HL-60 (cell line): ENCODE measurements at regions not wholly inside any gene's neighbourhood (a gene's known extent, or its start where the extent isn't known, plus 50 kb on each side); places are given as distances from the start of the nearest gene placed in this dataset.

Source experiments
- DNase-seq, 2 experiments: peaks; one replicate each; pipeline ENCODE4 v3.0.0-alpha.2; 2010 to 2020; ENCODE audit warnings: low read depth in 1 of 2, low spot score in 1 of 2
- H3K27ac ChIP-seq: fragments of 250-450 bp; sonication (Bioruptor Pico); replicated peaks from 2 replicates; pipeline ENCODE4 v1.5.1; 2020; ENCODE audit warnings: mild to moderate bottlenecking, moderate library complexity
- H3K27me3 ChIP-seq: fragments of 250-450 bp; sonication (Bioruptor Pico); 2 replicates; pipeline ENCODE4 v1.5.1; 2021; ENCODE audit warnings: mild to moderate bottlenecking, moderate library complexity; ENCODE audit not compliant: insufficient read depth, poor library complexity, severe bottlenecking
- H3K4me3 ChIP-seq: replicated peaks from 2 replicates; pipeline ENCODE4 v1.5.1; 2011; ENCODE audit warnings: mild to moderate bottlenecking, control low read depth, low read length; ENCODE audit not compliant: insufficient read depth
- GABPA ChIP-seq: IDR thresholded peaks from 2 replicates; pipeline ENCODE4 v1.6.1; 2012; ENCODE audit warnings: low read depth
- POLR2AphosphoS5 ChIP-seq: IDR thresholded peaks from 2 replicates; pipeline ENCODE4 v1.6.1; 2012; ENCODE audit warnings: low read depth
- SPI1 ChIP-seq: IDR thresholded peaks from 2 replicates; pipeline ENCODE4 v1.6.1; 2012; ENCODE audit warnings: low read depth, mild to moderate bottlenecking, borderline replicate concordance
- TF ChIP-seq, protein P1 (sequence below): IDR thresholded peaks from 2 replicates; pipeline ENCODE4 v1.6.1; 2012; ENCODE audit warnings: low read depth; ENCODE audit not compliant: insufficient replicate concordance
- TF ChIP-seq, protein P2 (sequence below): IDR thresholded peaks from one replicate; pipeline ENCODE4 v1.5.1; 2011; ENCODE audit warnings: low read length, control low read depth, inconsistent platforms; ENCODE audit not compliant: insufficient read depth

DNA sequence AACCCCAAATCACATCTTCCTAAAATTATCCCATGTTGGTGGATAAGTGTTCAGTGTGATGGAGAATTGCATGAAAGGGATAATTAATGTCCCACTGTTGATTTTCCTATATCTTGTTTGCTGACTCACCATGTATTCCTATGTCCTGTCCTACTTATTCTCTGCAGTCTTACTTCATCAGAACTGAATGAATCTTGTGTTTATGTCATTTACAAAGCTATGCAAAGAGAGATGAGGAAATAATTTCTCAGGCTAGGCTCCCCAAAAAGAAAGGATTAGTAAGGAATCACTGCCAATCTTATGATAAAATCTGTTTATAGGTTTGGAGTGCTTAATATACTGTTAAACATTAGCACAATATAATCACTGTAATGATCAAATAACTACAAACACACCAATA, 360.8 kb downstream of the CRPPA start:
- Histone ChIP-seq H3K4me3 (no peak overlapping the region), H3K27me3 (no peaks in the 10 kb centered on the region), H3K27ac (no peak overlapping the region)
- TF ChIP-seq, protein P1, sequence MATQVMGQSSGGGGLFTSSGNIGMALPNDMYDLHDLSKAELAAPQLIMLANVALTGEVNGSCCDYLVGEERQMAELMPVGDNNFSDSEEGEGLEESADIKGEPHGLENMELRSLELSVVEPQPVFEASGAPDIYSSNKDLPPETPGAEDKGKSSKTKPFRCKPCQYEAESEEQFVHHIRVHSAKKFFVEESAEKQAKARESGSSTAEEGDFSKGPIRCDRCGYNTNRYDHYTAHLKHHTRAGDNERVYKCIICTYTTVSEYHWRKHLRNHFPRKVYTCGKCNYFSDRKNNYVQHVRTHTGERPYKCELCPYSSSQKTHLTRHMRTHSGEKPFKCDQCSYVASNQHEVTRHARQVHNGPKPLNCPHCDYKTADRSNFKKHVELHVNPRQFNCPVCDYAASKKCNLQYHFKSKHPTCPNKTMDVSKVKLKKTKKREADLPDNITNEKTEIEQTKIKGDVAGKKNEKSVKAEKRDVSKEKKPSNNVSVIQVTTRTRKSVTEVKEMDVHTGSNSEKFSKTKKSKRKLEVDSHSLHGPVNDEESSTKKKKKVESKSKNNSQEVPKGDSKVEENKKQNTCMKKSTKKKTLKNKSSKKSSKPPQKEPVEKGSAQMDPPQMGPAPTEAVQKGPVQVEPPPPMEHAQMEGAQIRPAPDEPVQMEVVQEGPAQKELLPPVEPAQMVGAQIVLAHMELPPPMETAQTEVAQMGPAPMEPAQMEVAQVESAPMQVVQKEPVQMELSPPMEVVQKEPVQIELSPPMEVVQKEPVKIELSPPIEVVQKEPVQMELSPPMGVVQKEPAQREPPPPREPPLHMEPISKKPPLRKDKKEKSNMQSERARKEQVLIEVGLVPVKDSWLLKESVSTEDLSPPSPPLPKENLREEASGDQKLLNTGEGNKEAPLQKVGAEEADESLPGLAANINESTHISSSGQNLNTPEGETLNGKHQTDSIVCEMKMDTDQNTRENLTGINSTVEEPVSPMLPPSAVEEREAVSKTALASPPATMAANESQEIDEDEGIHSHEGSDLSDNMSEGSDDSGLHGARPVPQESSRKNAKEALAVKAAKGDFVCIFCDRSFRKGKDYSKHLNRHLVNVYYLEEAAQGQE, result no peak
- TF ChIP-seq, protein P2, sequence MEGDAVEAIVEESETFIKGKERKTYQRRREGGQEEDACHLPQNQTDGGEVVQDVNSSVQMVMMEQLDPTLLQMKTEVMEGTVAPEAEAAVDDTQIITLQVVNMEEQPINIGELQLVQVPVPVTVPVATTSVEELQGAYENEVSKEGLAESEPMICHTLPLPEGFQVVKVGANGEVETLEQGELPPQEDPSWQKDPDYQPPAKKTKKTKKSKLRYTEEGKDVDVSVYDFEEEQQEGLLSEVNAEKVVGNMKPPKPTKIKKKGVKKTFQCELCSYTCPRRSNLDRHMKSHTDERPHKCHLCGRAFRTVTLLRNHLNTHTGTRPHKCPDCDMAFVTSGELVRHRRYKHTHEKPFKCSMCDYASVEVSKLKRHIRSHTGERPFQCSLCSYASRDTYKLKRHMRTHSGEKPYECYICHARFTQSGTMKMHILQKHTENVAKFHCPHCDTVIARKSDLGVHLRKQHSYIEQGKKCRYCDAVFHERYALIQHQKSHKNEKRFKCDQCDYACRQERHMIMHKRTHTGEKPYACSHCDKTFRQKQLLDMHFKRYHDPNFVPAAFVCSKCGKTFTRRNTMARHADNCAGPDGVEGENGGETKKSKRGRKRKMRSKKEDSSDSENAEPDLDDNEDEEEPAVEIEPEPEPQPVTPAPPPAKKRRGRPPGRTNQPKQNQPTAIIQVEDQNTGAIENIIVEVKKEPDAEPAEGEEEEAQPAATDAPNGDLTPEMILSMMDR, result no peak
- TF ChIP-seq POLR2AphosphoS5 (no peak), GABPA (no peak), SPI1 (no peak)
- no peak for DNase-seq

DNA sequence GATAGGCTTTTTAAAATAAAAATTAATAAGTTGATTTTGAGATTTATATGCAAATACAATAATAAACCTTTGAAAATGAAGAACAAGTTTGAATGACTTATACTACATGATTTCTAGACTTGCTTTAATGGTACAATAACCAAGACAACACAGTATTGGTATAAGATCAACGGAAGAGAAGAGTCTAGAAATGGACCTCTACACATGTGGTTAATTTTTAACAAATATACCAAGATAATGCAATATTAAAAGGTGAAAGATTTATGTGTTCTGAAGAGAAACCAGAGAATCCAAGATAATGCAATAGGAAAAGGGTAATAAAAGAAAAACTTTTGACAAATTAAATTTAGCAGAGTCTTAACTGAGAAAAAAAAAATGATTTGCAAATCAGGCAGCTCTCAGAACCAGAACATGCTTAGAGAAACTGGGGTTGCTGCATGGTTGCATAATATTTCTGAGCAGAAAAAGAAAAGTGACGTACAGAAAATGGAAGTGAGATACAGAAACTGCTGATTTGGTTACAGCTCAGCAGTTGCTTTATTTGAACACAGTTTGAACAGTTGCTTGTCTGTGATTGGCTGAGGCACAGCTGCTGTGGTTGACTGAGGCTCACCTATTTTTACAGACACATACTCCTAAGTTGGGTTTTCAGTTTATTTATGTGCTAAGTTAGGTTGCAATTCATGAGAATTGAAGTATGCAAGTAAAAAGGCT, 365.9 kb downstream of the CRPPA start:
- H3K27me3 ChIP-seq, result no peaks in the 10 kb centered on the region
- H3K4me3 ChIP-seq, result no peak overlapping the region
- DNase-seq, result no peak
- no peak overlapping the region for H3K27ac ChIP-seq
- TF ChIP-seq, protein P2, result no peak
- TF ChIP-seq, protein P1, result no peak
- TF ChIP-seq SPI1, result no peak
- TF ChIP-seq GABPA, result no peak
- no peak for TF ChIP-seq POLR2AphosphoS5

DNA sequence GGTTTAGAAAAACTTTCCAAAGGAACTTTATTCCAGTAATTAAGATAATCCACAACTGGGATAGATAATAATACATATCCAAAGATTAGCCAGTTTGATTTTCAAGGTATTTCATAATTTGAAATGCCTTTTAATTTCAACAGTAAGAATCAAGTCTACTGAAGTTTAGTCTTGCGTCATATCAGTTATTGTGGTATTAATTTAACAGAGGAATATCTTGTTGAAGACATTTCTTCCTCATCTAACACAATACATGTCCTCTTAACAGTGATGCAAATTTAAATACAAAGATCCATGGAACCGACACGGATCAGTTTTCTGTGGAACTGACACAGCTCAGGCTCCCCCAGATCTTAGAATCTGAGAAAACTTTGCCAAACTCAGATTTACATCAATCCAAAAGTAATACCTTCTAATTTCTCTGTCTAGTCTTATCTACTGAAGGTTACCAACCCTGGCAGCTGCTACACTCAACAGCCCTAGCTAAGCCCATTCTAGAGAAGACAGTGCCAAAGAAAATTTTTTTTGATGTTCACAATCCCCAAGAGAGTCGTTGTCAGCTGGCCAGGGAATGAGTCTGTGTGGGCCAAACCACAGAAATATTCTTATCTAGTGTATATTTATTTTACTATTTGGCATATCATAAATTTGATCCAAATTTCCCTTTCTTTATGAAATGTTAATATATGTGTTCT, 365.2 kb upstream of the MEOX2 start:
- no peak for DNase-seq
- Histone ChIP-seq H3K4me3 (no peak overlapping the region), H3K27me3 (no peaks in the 10 kb centered on the region), H3K27ac (no peak overlapping the region)
- TF ChIP-seq SPI1, result no peak
- no peak for TF ChIP-seq POLR2AphosphoS5
- TF ChIP-seq, protein P1, result no peak
- TF ChIP-seq, protein P2, result no peak
- TF ChIP-seq GABPA, result no peak
